CMK (cell line): ENCODE measurements at regions not wholly inside any gene's neighbourhood (a gene's known extent, or its start where the extent isn't known, plus 50 kb on each side); places are given as distances from the start of the nearest gene placed in this dataset.

Source experiments
- DNase-seq: peaks from one replicate; pipeline ENCODE4 v3.0.0-alpha.2; 2010; ENCODE audit warnings: low read depth

GRCh38 chr14:101357038-101357437 lies 204.3 kb upstream of the DIO3 start:
- DNase-seq: no peak

GRCh38 chr14:101357559-101358319 lies 203.6 kb upstream of the DIO3 start:
- DNase-seq: no peak

GRCh38 chr14:101358320-101359125 lies 202.8 kb upstream of the DIO3 start:
- no peak for DNase-seq

- no peak for DNase-seq
Observed at GRCh38 chr14:101359221-101360053, 201.9 kb upstream of the DIO3 start.

GRCh38 chr14:101360054-101360911 lies 201.0 kb upstream of the DIO3 start:
- peak; percentile 4 for DNase-seq

GRCh38 chr14:101361044-101361443 lies 200.3 kb upstream of the DIO3 start:
- no peak for DNase-seq

- no peak for DNase-seq
Observed at GRCh38 chr14:101361451-101362433, 199.6 kb upstream of the DIO3 start.

GRCh38 chr14:101362529-101363260 lies 198.6 kb upstream of the DIO3 start:
- no peak for DNase-seq

- DNase-seq: no peak
Observed at GRCh38 chr14:101363261-101363555, 198.1 kb upstream of the DIO3 start.

- DNase-seq: no peak
Observed at GRCh38 chr14:101363880-101364391, 197.4 kb upstream of the DIO3 start.

- no peak for DNase-seq
Observed at GRCh38 chr14:101364503-101365328, 196.6 kb upstream of the DIO3 start.

GRCh38 chr14:101365329-101366158 lies 195.8 kb upstream of the DIO3 start:
- no peak for DNase-seq

GRCh38 chr14:101367421-101368261 lies 193.7 kb upstream of the DIO3 start:
- DNase-seq: no peak

GRCh38 chr14:101368629-101369028 lies 192.7 kb upstream of the DIO3 start:
- no peak for DNase-seq

- no peak for DNase-seq
Observed at GRCh38 chr14:101369194-101369915, 191.9 kb upstream of the DIO3 start.
